ENCODE measurements at regions not wholly inside any gene's neighbourhood (a gene's known extent, or its start where the extent isn't known, plus 50 kb on each side); places are given as distances from the start of the nearest gene placed in this dataset.

DNA sequence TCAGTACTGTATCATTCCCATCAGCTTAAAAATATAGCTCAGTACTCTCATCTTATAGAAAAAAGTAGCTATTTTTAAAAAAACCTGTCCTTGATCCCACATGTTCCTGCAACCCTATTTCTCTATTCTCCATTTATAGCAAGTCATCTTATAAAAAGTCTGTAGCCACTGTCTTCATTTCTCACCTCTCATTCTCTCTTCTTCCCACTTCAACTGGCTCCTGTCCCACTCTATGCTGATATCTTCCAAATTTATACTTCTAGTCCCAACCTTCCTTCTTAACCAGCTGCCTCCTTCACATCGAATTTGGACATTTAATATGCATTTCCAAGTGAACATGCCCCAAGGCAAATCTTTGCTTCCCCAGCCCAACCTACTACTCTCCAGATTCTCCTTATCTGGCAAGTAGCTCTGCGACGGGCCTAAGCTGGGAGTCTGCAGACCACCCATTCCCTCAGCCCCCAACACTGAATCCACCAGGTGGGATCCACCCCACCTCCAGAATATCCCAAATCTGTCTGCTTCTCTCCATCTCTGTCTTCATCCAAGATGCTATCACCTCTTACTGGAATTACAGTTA is 52.0 kb upstream of the TANC2 start:
- TF ChIP-seq, protein P1, sequence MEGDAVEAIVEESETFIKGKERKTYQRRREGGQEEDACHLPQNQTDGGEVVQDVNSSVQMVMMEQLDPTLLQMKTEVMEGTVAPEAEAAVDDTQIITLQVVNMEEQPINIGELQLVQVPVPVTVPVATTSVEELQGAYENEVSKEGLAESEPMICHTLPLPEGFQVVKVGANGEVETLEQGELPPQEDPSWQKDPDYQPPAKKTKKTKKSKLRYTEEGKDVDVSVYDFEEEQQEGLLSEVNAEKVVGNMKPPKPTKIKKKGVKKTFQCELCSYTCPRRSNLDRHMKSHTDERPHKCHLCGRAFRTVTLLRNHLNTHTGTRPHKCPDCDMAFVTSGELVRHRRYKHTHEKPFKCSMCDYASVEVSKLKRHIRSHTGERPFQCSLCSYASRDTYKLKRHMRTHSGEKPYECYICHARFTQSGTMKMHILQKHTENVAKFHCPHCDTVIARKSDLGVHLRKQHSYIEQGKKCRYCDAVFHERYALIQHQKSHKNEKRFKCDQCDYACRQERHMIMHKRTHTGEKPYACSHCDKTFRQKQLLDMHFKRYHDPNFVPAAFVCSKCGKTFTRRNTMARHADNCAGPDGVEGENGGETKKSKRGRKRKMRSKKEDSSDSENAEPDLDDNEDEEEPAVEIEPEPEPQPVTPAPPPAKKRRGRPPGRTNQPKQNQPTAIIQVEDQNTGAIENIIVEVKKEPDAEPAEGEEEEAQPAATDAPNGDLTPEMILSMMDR (IDR thresholded peaks at IDR 0.05), result no peak
- intact Hi-C loops (cut with DNase I), result no loop called here
- ATAC-seq (no peak), DNase-seq (no peak)
- peaks cover 11% of the 10 kb centered on the region for H3K4me1 ChIP-seq
- no peaks in the 10 kb centered on the region for H3K27me3 ChIP-seq (ENCODE audit: low read depth)
- H3K36me3 ChIP-seq, result no peaks in the 10 kb centered on the region
- no peak overlapping the region for H3K27ac ChIP-seq
- no peak overlapping the region for H3K4me3 ChIP-seq
- no peaks in the 10 kb centered on the region for H3K9me3 ChIP-seq

DNA sequence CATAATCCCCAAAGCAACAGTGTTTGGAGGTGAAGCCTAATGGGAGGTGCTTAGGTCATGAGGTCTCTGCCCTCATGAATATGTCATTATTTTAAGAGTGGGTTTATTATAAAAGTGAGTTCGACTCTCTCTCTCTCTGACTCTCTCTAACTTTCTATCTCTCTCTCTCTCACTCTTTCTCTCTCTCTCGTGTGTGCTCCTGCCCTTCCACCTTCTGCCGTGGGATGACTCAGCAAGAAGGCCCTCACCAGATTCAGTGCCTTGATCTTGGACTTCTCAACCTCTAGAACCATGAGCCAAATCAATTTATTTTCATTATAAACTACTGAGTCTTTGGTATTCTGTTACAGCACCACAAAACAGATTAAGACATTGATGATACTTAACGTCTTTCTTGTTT is 53.7 kb upstream of the TANC2 start:
- Histone ChIP-seq H3K27me3 (ENCODE audit: low read depth) (no peaks in the 10 kb centered on the region), H3K4me1 (peaks cover 5% of the 10 kb centered on the region), H3K4me3 (no peak overlapping the region), H3K36me3 (no peaks in the 10 kb centered on the region), H3K27ac (no peak overlapping the region), H3K9me3 (no peaks in the 10 kb centered on the region)
- ATAC-seq, result no peak
- TF ChIP-seq, protein P1 (IDR thresholded peaks at IDR 0.05), result no peak
- DNase-seq, result no peak
- intact Hi-C loops (cut with DNase I), result no loop called here

DNA sequence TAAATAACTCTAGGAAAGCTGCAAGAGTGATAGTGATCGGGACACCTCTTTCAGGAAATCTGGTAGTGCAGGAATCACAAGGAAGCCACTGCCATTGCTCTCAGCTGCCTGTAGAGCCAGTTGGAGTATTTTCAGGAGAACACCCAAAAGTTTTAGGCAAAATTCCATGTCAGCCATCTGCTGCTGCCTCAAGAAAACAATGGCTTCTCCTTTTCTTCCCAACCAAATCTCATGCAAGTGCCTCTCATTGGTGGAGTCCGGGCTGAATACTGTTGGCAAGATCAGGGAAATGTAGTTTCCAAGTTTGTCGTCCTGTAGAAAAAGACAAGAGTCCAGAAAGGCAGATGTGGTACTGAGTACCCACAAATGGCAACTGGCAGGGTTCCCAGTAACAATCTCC is 54.9 kb upstream of the TANC2 start:
- H3K36me3 ChIP-seq, result no peaks in the 10 kb centered on the region
- intact Hi-C loops (cut with DNase I), result no loop called here
- no peak overlapping the region for H3K4me3 ChIP-seq
- H3K9me3 ChIP-seq, result no peaks in the 10 kb centered on the region
- no peaks in the 10 kb centered on the region for H3K4me1 ChIP-seq
- H3K27ac ChIP-seq, result no peak overlapping the region
- no peaks in the 10 kb centered on the region for H3K27me3 ChIP-seq (ENCODE audit: low read depth)
- DNase-seq (no peak), ATAC-seq (no peak)
- TF ChIP-seq, protein P1 (IDR thresholded peaks at IDR 0.05), result no peak

DNA sequence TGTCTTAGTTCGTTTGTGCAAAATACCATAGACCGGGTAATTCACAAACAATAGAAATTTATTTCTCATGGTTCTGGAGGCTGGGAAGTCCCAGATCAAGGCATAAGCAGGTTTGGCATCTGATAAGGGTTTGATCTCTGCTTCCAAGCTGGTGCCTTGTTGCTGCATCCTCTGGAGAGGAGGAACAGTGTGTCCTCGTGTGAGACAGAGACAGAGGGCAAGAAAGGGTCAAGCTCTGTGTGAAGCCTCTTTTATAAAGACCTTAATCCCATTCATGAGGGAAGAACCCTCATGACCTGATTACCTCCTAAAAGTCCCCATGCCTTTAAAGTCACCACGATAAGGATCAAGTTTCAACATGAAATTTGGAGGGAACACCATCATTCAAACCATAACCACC is 55.8 kb upstream of the TANC2 start:
- H3K27ac ChIP-seq, result no peak overlapping the region
- H3K36me3 ChIP-seq, result no peaks in the 10 kb centered on the region
- TF ChIP-seq, protein P1 (IDR thresholded peaks at IDR 0.05), result no peak
- DNase-seq, result no peak
- H3K9me3 ChIP-seq, result no peaks in the 10 kb centered on the region
- H3K4me3 ChIP-seq, result no peak overlapping the region
- no peak for ATAC-seq
- H3K27me3 ChIP-seq (ENCODE audit: low read depth), result no peaks in the 10 kb centered on the region
- intact Hi-C loops (cut with DNase I), result no loop called here
- H3K4me1 ChIP-seq, result no peaks in the 10 kb centered on the region

DNA sequence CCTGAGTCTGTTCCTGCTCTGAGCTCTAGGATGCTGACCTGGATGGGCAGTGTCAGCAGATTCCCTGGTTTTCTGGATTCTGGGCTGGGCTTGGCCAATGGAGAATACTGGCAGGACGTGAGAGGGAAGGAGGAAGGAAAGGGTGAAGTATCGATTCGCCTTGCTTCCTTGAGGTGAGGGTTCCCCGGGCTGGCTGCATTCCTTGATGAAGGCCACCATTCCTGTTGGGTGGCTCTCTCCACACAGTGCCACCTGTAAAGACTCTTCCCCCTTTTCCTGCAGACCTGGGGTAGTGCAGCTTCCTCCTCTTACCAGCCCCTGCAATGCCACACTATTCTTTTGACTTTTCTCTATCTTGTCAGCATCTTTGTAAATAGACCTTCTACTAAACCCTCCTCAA is 58.1 kb upstream of the TANC2 start:
- intact Hi-C loops (cut with DNase I), result no loop called here
- H3K9me3 ChIP-seq, result no peaks in the 10 kb centered on the region
- H3K27ac ChIP-seq, result no peak overlapping the region
- H3K4me3 ChIP-seq, result no peak overlapping the region
- H3K27me3 ChIP-seq (ENCODE audit: low read depth), result no peaks in the 10 kb centered on the region
- ATAC-seq (no peak), DNase-seq (no peak)
- peaks cover 3% of the 10 kb centered on the region for H3K4me1 ChIP-seq
- no peaks in the 10 kb centered on the region for H3K36me3 ChIP-seq
- TF ChIP-seq, protein P1 (IDR thresholded peaks at IDR 0.05), result no peak

DNA sequence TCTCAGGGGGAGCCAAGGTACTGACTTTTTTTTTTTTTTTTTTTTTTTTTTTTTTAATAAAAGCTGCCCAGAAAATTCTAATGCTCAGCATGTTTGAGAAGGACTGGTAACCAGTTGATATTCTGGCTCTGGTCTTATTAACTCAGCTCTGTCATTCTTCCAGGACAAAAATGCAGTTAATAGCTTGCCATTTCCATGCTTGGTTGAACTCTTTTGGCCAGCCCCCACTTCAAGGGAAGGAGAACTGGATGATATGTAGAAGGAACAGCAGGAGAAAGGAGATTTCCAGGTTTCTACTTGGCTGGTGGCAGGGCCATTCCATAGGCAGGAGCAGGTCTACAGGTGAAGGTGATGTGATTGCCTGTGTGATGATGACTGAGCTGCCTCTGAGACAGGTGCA is 59.2 kb upstream of the TANC2 start:
- TF ChIP-seq, protein P1 (IDR thresholded peaks at IDR 0.05), result no peak
- Histone ChIP-seq H3K27ac (no peak overlapping the region), H3K9me3 (no peaks in the 10 kb centered on the region), H3K4me1 (peaks cover 9% of the 10 kb centered on the region), H3K27me3 (ENCODE audit: low read depth) (no peaks in the 10 kb centered on the region), H3K36me3 (no peaks in the 10 kb centered on the region), H3K4me3 (no peak overlapping the region)
- DNase-seq, result no peak
- no peak for ATAC-seq
- intact Hi-C loops (cut with DNase I), result no loop called here

Data from lower lobe of right lung (tissue), 2 donors.